ENCODE measurements at regions not wholly inside any gene's neighbourhood (a gene's known extent, or its start where the extent isn't known, plus 50 kb on each side); places are given as distances from the start of the nearest gene placed in this dataset.

GRCh38 chr3:117763561-117763960, 1054.0 kb downstream of the TUSC7 start:
- Histone ChIP-seq H3K9me3 (ENCODE audit: control insufficient read depth, low read depth, low read length) (no peaks in the 10 kb centered on the region), H3K4me3 (ENCODE audit: low read length) (no peak overlapping the region), H3K4me1 (ENCODE audit: control insufficient read depth, low read depth, low read length) (peaks cover 10% of the 10 kb centered on the region), H3K27ac (ENCODE audit: low read length) (no peak overlapping the region), H3K9ac (ENCODE audit: low read length) (no peak overlapping the region), H3K36me3 (ENCODE audit: control insufficient read depth, low read depth, low read length) (no peaks in the 10 kb centered on the region), H3K27me3 (ENCODE audit: control insufficient read depth, insufficient read depth, low read length) (no peaks in the 10 kb centered on the region)

GRCh38 chr3:117768581-117768980, 1059.0 kb downstream of the TUSC7 start:
- Histone ChIP-seq H3K27ac (ENCODE audit: low read length) (no peak overlapping the region), H3K4me3 (ENCODE audit: low read length) (no peak overlapping the region), H3K36me3 (ENCODE audit: control insufficient read depth, low read depth, low read length) (no peaks in the 10 kb centered on the region), H3K27me3 (ENCODE audit: control insufficient read depth, insufficient read depth, low read length) (no peaks in the 10 kb centered on the region), H3K9me3 (ENCODE audit: control insufficient read depth, low read depth, low read length) (no peaks in the 10 kb centered on the region), H3K9ac (ENCODE audit: low read length) (no peak overlapping the region), H3K4me1 (ENCODE audit: control insufficient read depth, low read depth, low read length) (no peaks in the 10 kb centered on the region)

GRCh38 chr3:117774130-117774529, 1064.6 kb downstream of the TUSC7 start:
- no peaks in the 10 kb centered on the region for H3K36me3 ChIP-seq (ENCODE audit: control insufficient read depth, low read depth, low read length)
- no peak overlapping the region for H3K27ac ChIP-seq (ENCODE audit: low read length)
- no peak overlapping the region for H3K9ac ChIP-seq (ENCODE audit: low read length)
- no peaks in the 10 kb centered on the region for H3K4me1 ChIP-seq (ENCODE audit: control insufficient read depth, low read depth, low read length)
- no peak overlapping the region for H3K4me3 ChIP-seq (ENCODE audit: low read length)
- no peaks in the 10 kb centered on the region for H3K27me3 ChIP-seq (ENCODE audit: control insufficient read depth, insufficient read depth, low read length)
- peaks cover 5% of the 10 kb centered on the region for H3K9me3 ChIP-seq (ENCODE audit: control insufficient read depth, low read depth, low read length)

GRCh38 chr3:117786349-117786748, 1076.8 kb downstream of the TUSC7 start:
- Histone ChIP-seq H3K9me3 (ENCODE audit: control insufficient read depth, low read depth, low read length) (no peaks in the 10 kb centered on the region), H3K27me3 (ENCODE audit: control insufficient read depth, insufficient read depth, low read length) (no peaks in the 10 kb centered on the region), H3K36me3 (ENCODE audit: control insufficient read depth, low read depth, low read length) (no peaks in the 10 kb centered on the region), H3K9ac (ENCODE audit: low read length) (no peak overlapping the region), H3K27ac (ENCODE audit: low read length) (no peak overlapping the region), H3K4me1 (ENCODE audit: control insufficient read depth, low read depth, low read length) (peaks cover 35% of the 10 kb centered on the region), H3K4me3 (ENCODE audit: low read length) (no peak overlapping the region)

GRCh38 chr3:117788061-117788460, 1078.5 kb downstream of the TUSC7 start:
- Histone ChIP-seq H3K27ac (ENCODE audit: low read length) (no peak overlapping the region), H3K4me3 (ENCODE audit: low read length) (no peak overlapping the region), H3K9me3 (ENCODE audit: control insufficient read depth, low read depth, low read length) (no peaks in the 10 kb centered on the region), H3K36me3 (ENCODE audit: control insufficient read depth, low read depth, low read length) (no peaks in the 10 kb centered on the region), H3K9ac (ENCODE audit: low read length) (no peak overlapping the region), H3K27me3 (ENCODE audit: control insufficient read depth, insufficient read depth, low read length) (no peaks in the 10 kb centered on the region), H3K4me1 (ENCODE audit: control insufficient read depth, low read depth, low read length) (peaks cover 35% of the 10 kb centered on the region)

- H3K4me1 ChIP-seq (ENCODE audit: control insufficient read depth, low read depth, low read length): peaks cover 35% of the 10 kb centered on the region
- H3K9ac ChIP-seq (ENCODE audit: low read length): no peak overlapping the region
- H3K9me3 ChIP-seq (ENCODE audit: control insufficient read depth, low read depth, low read length): no peaks in the 10 kb centered on the region
These were observed 1078.9 kb downstream of the TUSC7 start for GRCh38 chr3:117788506-117788905.

GRCh38 chr3:117790235-117790987, 1080.8 kb downstream of the TUSC7 start:
- Histone ChIP-seq H3K4me3 (ENCODE audit: low read length) (no peak overlapping the region), H3K9ac (ENCODE audit: low read length) (no peak overlapping the region), H3K27ac (ENCODE audit: low read length) (no peak overlapping the region), H3K4me1 (ENCODE audit: control insufficient read depth, low read depth, low read length) (peaks cover 35% of the 10 kb centered on the region), H3K36me3 (ENCODE audit: control insufficient read depth, low read depth, low read length) (no peaks in the 10 kb centered on the region), H3K9me3 (ENCODE audit: control insufficient read depth, low read depth, low read length) (no peaks in the 10 kb centered on the region), H3K27me3 (ENCODE audit: control insufficient read depth, insufficient read depth, low read length) (no peaks in the 10 kb centered on the region)

More at GRCh38 chr3:117788506-117788905, 1078.9 kb downstream of the TUSC7 start:
- H3K4me3 ChIP-seq (ENCODE audit: low read length): no peak overlapping the region
- H3K36me3 ChIP-seq (ENCODE audit: control insufficient read depth, low read depth, low read length): no peaks in the 10 kb centered on the region
- H3K27me3 ChIP-seq (ENCODE audit: control insufficient read depth, insufficient read depth, low read length): no peaks in the 10 kb centered on the region
- peak overlapping the region; percentile 14 for H3K27ac ChIP-seq (ENCODE audit: low read length)

GRCh38 chr3:117793622-117794265, 1084.2 kb downstream of the TUSC7 start:
- no peaks in the 10 kb centered on the region for H3K27me3 ChIP-seq (ENCODE audit: control insufficient read depth, insufficient read depth, low read length)
- no peak overlapping the region for H3K9ac ChIP-seq (ENCODE audit: low read length)
- no peaks in the 10 kb centered on the region for H3K36me3 ChIP-seq (ENCODE audit: control insufficient read depth, low read depth, low read length)
- H3K9me3 ChIP-seq (ENCODE audit: control insufficient read depth, low read depth, low read length): no peaks in the 10 kb centered on the region
- peaks cover 26% of the 10 kb centered on the region for H3K4me1 ChIP-seq (ENCODE audit: control insufficient read depth, low read depth, low read length)
- H3K27ac ChIP-seq (ENCODE audit: low read length): no peak overlapping the region
- H3K4me3 ChIP-seq (ENCODE audit: low read length): no peak overlapping the region

GRCh38 chr3:117798221-117798620, 1088.6 kb downstream of the TUSC7 start:
- Histone ChIP-seq H3K4me3 (ENCODE audit: low read length) (no peak overlapping the region), H3K27me3 (ENCODE audit: control insufficient read depth, insufficient read depth, low read length) (no peaks in the 10 kb centered on the region), H3K4me1 (ENCODE audit: control insufficient read depth, low read depth, low read length) (peaks cover 15% of the 10 kb centered on the region), H3K9me3 (ENCODE audit: control insufficient read depth, low read depth, low read length) (no peaks in the 10 kb centered on the region), H3K36me3 (ENCODE audit: control insufficient read depth, low read depth, low read length) (no peaks in the 10 kb centered on the region), H3K27ac (ENCODE audit: low read length) (no peak overlapping the region), H3K9ac (ENCODE audit: low read length) (no peak overlapping the region)

- Histone ChIP-seq H3K36me3 (ENCODE audit: control insufficient read depth, low read depth, low read length) (no peaks in the 10 kb centered on the region), H3K27ac (ENCODE audit: low read length) (no peak overlapping the region), H3K9ac (ENCODE audit: low read length) (no peak overlapping the region), H3K9me3 (ENCODE audit: control insufficient read depth, low read depth, low read length) (no peaks in the 10 kb centered on the region), H3K27me3 (ENCODE audit: control insufficient read depth, insufficient read depth, low read length) (no peaks in the 10 kb centered on the region), H3K4me3 (ENCODE audit: low read length) (no peak overlapping the region), H3K4me1 (ENCODE audit: control insufficient read depth, low read depth, low read length) (peaks cover 15% of the 10 kb centered on the region)
These were observed 1089.3 kb downstream of the TUSC7 start for GRCh38 chr3:117798687-117799386.

- H3K4me3 ChIP-seq (ENCODE audit: low read length): no peak overlapping the region
- no peaks in the 10 kb centered on the region for H3K27me3 ChIP-seq (ENCODE audit: control insufficient read depth, insufficient read depth, low read length)
- H3K9me3 ChIP-seq (ENCODE audit: control insufficient read depth, low read depth, low read length): no peaks in the 10 kb centered on the region
- H3K27ac ChIP-seq (ENCODE audit: low read length): no peak overlapping the region
- H3K9ac ChIP-seq (ENCODE audit: low read length): no peak overlapping the region
- peaks cover 15% of the 10 kb centered on the region for H3K4me1 ChIP-seq (ENCODE audit: control insufficient read depth, low read depth, low read length)
- no peaks in the 10 kb centered on the region for H3K36me3 ChIP-seq (ENCODE audit: control insufficient read depth, low read depth, low read length)
These were observed 1089.8 kb downstream of the TUSC7 start for GRCh38 chr3:117799387-117799735.

All from iPS-18a (cell line).